ENCODE measurements at regions not wholly inside any gene's neighbourhood (a gene's known extent, or its start where the extent isn't known, plus 50 kb on each side); places are given as distances from the start of the nearest gene placed in this dataset.

DNA sequence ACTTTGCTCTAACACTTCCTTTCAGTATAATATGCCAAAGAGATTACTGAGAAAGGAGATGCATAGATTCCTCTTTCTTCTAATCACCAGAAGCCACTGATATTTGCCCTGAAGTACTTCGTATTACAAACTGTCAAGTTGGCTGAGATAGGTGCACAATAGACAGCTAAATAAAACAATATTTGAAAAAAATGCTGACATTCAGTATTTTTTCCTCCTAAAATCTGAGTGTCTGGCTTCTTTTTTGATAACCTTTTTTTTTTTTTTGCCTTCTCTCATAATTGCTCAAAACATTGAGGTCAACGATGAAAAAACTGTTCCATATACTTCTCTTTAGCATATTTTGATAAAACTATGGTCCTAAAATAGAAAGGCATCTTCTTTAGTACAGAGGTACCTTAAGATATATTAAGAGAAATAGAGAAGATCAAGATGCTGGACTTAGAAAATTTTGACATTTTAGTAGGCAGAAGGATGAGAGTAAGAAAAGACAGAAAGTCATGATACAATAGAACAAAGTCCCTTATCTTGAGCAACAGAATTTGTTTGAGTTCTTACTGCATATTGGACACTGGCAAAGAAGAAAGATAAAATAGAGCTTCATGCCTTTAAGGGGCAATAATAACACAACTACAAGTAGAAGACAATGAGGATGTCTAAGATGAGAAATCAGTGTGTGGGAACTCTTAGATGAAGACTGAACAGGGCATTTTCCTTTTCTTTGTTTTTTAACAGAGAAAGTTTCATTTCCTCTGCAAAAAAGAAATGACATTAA is 220.7 kb downstream of the PTH2R start:
- DNase-seq (ENCODE audit: low spot score) (no peak), ATAC-seq (no peak)
- no peaks in the 10 kb centered on the region for H3K36me3 Mint-ChIP-seq
- H3K27me3 Mint-ChIP-seq: no peaks in the 10 kb centered on the region
- H3K9me3 Mint-ChIP-seq: peaks cover 9% of the 10 kb centered on the region
- H3K27ac Mint-ChIP-seq: no peak overlapping the region
- no peaks in the 10 kb centered on the region for H3K4me1 Mint-ChIP-seq (ENCODE audit: low read depth in 2 of 2)
- H3K4me3 Mint-ChIP-seq: no peak overlapping the region

DNA sequence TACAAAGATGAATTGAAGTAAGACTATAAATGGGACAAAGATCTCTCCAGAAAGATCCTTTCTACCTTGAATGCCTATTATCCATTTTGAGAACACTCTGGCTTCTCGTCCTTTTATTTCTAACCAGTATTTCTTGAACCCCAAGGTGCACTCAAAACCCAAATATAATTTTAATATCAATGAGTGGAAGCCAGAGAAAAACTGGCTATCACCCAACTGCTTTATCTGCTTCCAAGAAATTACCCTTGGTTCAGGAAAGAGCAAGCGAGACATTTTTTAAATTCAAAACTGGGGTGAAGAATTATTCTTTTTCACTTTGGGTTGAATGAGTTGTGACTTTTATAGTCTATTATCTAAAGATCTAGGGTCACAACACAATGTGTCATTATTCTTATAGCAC is 221.3 kb downstream of the PTH2R start:
- H3K36me3 Mint-ChIP-seq: no peaks in the 10 kb centered on the region
- no peak overlapping the region for H3K27ac Mint-ChIP-seq
- DNase-seq (ENCODE audit: low spot score): no peak
- no peak for ATAC-seq
- no peaks in the 10 kb centered on the region for H3K27me3 Mint-ChIP-seq
- H3K9me3 Mint-ChIP-seq: peaks cover 9% of the 10 kb centered on the region
- no peak overlapping the region for H3K4me3 Mint-ChIP-seq
- no peaks in the 10 kb centered on the region for H3K4me1 Mint-ChIP-seq (ENCODE audit: low read depth in 2 of 2)

DNA sequence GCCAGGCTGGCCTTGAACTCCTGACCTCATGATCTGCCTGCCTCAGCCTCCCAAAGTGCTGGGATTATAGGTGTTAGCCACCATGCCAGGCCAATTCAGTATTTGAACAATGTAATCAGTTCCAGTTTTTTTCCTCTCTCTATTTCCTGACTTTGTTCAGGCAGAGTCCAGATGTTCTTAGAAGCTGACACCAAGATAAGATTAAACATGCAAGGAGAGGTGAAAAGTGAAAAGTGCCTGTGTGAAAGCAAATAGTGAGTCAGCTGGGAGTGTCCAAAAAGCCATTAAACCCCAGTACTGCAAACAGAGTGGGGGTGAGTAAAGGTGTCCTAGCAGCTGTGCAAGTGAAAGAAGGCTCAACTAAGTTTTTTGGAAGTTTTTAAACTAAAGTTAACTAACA is 231.5 kb downstream of the PTH2R start:
- Mint-ChIP-seq H3K27ac (no peak overlapping the region), H3K4me3 (no peak overlapping the region), H3K9me3 (peaks cover 17% of the 10 kb centered on the region), H3K4me1 (ENCODE audit: low read depth in 2 of 2) (no peaks in the 10 kb centered on the region), H3K36me3 (no peaks in the 10 kb centered on the region), H3K27me3 (no peaks in the 10 kb centered on the region)
- ATAC-seq (no peak), DNase-seq (ENCODE audit: low spot score) (no peak)

DNA sequence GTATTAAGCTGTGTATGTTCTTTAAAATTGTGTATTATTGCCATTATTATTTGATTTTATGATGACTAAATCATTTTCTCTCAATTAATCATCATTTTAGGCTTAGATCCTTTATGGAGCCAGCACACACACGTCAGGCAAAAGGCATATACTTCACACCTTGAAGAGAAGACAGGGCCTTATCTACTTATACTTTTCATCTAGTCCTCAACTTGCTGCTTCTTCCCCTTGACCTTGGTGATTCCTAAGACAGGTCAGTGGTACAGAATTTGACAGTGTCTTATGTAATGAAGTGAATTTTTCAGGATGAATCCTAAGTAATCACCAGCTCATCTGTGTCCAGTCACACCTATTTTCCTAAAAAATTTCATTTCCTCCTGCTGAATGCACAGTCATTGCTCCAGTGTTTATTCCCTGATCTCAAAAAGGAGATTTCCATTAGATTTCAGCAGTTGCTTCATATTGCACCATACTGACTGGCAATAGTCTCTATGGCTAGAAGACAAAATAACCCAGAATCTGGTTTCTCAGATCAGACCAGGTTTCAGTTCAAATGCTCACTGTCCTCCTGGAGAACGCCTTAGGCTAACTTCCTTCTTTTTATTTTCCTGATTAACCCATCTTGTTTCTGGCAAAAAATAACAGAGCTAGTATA is 235.7 kb downstream of the PTH2R start:
- DNase-seq (ENCODE audit: low spot score): no peak
- H3K9me3 Mint-ChIP-seq: peaks cover 12% of the 10 kb centered on the region
- no peak overlapping the region for H3K27ac Mint-ChIP-seq
- no peak overlapping the region for H3K4me3 Mint-ChIP-seq
- H3K36me3 Mint-ChIP-seq: no peaks in the 10 kb centered on the region
- H3K27me3 Mint-ChIP-seq: no peaks in the 10 kb centered on the region
- H3K4me1 Mint-ChIP-seq (ENCODE audit: low read depth in 2 of 2): no peaks in the 10 kb centered on the region
- ATAC-seq: no peak

DNA sequence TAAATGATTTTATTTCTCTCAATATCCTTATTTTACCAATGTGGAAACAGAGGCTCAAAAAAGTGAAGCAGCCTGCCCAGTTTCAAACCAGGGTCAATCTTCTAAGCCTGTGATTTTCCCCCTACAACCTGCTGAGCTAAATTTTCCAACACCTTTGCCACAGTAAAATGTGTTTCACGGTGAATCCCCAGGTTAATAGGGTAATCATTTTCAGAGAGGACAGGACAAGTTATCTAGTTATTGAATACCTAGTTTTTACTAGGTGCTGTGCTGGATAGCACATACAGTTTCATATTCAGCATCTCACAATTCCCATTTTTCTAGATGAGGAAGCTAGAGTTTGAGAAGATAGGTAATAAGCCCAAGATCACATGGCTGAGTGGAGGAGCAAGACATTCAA is 236.6 kb downstream of the PTH2R start:
- DNase-seq (ENCODE audit: low spot score) (no peak), ATAC-seq (no peak)
- no peaks in the 10 kb centered on the region for H3K4me1 Mint-ChIP-seq (ENCODE audit: low read depth in 2 of 2)
- peaks cover 10% of the 10 kb centered on the region for H3K9me3 Mint-ChIP-seq
- H3K4me3 Mint-ChIP-seq: no peak overlapping the region
- H3K27ac Mint-ChIP-seq: no peak overlapping the region
- H3K36me3 Mint-ChIP-seq: no peaks in the 10 kb centered on the region
- no peaks in the 10 kb centered on the region for H3K27me3 Mint-ChIP-seq

DNA sequence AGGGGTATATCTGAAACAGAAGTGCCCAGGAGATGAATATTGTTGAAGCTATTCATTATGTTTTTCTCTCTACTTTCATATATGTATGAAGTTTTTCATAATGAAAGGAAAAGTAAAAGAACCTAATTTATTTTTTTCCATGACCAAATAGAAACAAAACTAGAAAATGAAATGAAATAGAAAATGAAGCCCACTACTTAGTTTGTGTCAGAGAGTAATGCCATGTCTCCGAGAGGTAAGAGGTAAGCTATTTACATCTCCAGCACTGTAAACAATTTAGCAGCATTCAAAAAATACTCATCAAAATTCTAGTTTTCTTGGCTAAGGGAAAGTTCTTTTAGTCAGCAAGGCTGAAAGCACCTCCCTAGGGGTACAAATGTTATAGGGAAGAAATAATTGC is 238.6 kb downstream of the PTH2R start:
- Mint-ChIP-seq H3K36me3 (no peaks in the 10 kb centered on the region), H3K9me3 (peaks cover 14% of the 10 kb centered on the region), H3K27ac (no peak overlapping the region), H3K27me3 (no peaks in the 10 kb centered on the region), H3K4me3 (no peak overlapping the region), H3K4me1 (ENCODE audit: low read depth in 2 of 2) (no peaks in the 10 kb centered on the region)
- DNase-seq (ENCODE audit: low spot score) (no peak), ATAC-seq (no peak)

DNA sequence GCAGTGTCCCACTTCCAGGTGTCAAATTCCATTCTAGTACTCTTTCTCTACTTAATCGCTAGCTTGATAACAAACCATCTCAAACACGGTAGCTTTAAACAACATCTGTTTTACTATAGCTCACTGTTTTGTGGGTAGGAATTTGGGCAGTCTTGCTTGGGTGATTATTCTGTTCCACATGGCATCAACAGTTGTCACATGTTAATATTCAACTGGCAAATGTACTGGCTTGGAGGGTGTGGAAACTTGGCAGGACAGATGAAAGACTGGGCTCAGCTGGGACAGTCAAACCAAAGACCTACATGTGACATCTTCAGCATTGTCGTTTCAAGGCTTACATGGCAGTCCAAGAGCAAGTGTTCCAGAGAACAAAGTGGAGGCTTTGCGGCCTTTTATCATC is 241.8 kb downstream of the PTH2R start:
- H3K9me3 Mint-ChIP-seq: peaks cover 16% of the 10 kb centered on the region
- H3K27ac Mint-ChIP-seq: no peak overlapping the region
- DNase-seq (ENCODE audit: low spot score) (no peak), ATAC-seq (no peak)
- H3K4me3 Mint-ChIP-seq: no peak overlapping the region
- H3K36me3 Mint-ChIP-seq: no peaks in the 10 kb centered on the region
- no peaks in the 10 kb centered on the region for H3K27me3 Mint-ChIP-seq
- no peaks in the 10 kb centered on the region for H3K4me1 Mint-ChIP-seq (ENCODE audit: low read depth in 2 of 2)

DNA sequence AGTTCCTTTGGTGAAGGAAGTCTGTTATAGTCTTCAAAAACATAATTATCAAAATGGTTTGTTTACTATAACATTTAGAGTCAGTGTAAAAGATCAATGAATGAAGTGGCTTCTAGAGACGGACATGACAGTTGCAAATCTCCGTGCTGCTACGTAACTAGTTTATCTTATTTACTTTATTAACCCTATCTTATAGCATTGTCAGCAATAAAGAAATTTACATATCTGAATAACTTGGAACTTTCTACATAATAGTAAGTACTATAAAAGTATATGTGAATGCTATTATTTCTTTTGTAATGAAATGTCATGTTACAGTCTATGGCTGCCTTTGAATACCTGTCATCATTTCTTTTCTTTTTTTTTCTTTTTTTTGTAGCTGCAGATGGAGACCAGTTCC is 246.8 kb downstream of the PTH2R start:
- Mint-ChIP-seq H3K27ac (no peak overlapping the region), H3K4me3 (no peak overlapping the region), H3K9me3 (peaks cover 16% of the 10 kb centered on the region), H3K36me3 (no peaks in the 10 kb centered on the region), H3K27me3 (no peaks in the 10 kb centered on the region), H3K4me1 (ENCODE audit: low read depth in 2 of 2) (no peaks in the 10 kb centered on the region)
- DNase-seq (ENCODE audit: low spot score): no peak
- ATAC-seq: no peak

DNA sequence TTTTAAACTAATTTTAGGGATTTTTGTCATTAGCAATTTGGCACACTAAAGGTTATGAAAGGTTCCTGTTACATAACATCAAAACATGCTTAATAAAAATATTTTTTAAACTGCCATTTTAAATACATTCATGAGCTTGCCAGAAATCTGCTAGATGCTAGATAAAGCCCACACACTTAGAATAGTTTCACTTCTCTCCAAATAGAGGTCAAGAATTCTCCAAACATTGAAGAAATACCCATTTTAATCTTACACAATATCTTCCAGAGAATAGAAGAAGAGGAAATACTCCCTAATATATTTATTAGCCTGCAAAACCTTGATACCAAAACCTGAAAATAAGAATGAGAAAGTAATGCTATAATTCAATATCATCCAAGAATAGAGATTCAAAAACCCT is 247.5 kb downstream of the PTH2R start:
- ATAC-seq: no peak
- H3K27me3 Mint-ChIP-seq: no peaks in the 10 kb centered on the region
- no peak for DNase-seq (ENCODE audit: low spot score)
- H3K9me3 Mint-ChIP-seq: peaks cover 16% of the 10 kb centered on the region
- H3K4me3 Mint-ChIP-seq: no peak overlapping the region
- H3K36me3 Mint-ChIP-seq: no peaks in the 10 kb centered on the region
- H3K4me1 Mint-ChIP-seq (ENCODE audit: low read depth in 2 of 2): no peaks in the 10 kb centered on the region
- H3K27ac Mint-ChIP-seq: no peak overlapping the region

DNA sequence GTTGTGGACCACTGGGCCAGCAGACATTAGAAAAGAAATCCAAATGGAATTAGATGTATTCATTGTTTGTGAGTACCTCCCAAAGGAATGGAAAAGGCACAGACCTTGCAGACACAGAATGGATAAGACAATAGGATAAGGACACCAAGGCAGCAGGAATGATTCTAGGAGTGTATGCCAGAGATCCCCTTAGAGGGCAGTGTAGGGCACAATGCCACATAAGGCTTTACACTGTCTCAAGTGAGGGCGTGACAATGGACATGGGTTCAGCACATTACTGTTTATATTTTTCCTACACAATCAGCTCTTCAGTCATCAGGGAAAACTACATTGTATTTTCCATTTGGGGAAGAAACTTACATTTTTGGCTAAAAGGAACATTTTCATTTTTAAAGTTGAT is 250.9 kb downstream of the PTH2R start:
- no peaks in the 10 kb centered on the region for H3K36me3 Mint-ChIP-seq
- no peak overlapping the region for H3K4me3 Mint-ChIP-seq
- no peaks in the 10 kb centered on the region for H3K27me3 Mint-ChIP-seq
- H3K27ac Mint-ChIP-seq: no peak overlapping the region
- no peak for ATAC-seq
- H3K4me1 Mint-ChIP-seq (ENCODE audit: low read depth in 2 of 2): no peaks in the 10 kb centered on the region
- peaks cover 18% of the 10 kb centered on the region for H3K9me3 Mint-ChIP-seq
- no peak for DNase-seq (ENCODE audit: low spot score)

DNA sequence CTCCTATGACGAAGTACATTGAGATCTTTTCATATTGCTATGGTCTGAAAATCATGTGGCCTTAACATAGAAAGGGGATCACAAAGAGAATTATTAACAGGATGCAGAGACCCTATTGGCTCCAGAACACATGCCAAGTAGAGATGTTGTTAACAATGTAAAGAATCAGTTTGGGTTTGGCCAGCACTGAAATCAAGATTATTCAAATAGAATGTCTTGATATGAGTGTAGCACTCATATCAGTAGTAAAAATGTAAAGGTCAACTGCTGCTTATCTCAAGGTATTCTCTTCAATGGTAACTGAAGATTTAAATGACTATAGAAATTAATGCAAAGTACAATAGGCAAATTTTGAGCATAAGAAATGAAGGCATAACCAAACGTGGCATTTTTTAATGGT is 262.8 kb downstream of the PTH2R start:
- no peak for DNase-seq (ENCODE audit: low spot score)
- Mint-ChIP-seq H3K9me3 (peaks cover 8% of the 10 kb centered on the region), H3K4me3 (no peak overlapping the region), H3K36me3 (no peaks in the 10 kb centered on the region), H3K27ac (no peak overlapping the region), H3K27me3 (no peaks in the 10 kb centered on the region), H3K4me1 (ENCODE audit: low read depth in 2 of 2) (no peaks in the 10 kb centered on the region)
- no peak for ATAC-seq

DNA sequence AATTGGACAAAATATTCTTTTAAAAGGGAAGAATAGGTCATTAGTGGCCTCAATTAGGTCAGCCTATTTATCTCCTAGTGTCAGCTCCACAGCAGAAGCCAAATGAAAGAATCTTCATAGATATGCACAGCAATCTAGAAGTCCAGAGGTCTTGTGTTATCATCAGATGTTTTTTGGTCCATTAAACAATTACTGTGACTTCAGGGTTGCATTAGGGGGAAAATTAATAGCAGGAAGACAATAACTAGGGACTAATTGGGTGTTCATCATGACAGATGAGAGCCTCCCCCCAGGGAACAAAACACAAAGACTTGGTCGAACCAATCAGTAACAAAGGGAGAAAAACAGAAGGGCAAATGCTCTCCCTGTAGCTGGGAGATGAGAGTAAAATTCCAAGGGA is 264.7 kb downstream of the PTH2R start:
- Mint-ChIP-seq H3K36me3 (no peaks in the 10 kb centered on the region), H3K9me3 (peaks cover 9% of the 10 kb centered on the region), H3K4me1 (ENCODE audit: low read depth in 2 of 2) (no peaks in the 10 kb centered on the region)

DNA sequence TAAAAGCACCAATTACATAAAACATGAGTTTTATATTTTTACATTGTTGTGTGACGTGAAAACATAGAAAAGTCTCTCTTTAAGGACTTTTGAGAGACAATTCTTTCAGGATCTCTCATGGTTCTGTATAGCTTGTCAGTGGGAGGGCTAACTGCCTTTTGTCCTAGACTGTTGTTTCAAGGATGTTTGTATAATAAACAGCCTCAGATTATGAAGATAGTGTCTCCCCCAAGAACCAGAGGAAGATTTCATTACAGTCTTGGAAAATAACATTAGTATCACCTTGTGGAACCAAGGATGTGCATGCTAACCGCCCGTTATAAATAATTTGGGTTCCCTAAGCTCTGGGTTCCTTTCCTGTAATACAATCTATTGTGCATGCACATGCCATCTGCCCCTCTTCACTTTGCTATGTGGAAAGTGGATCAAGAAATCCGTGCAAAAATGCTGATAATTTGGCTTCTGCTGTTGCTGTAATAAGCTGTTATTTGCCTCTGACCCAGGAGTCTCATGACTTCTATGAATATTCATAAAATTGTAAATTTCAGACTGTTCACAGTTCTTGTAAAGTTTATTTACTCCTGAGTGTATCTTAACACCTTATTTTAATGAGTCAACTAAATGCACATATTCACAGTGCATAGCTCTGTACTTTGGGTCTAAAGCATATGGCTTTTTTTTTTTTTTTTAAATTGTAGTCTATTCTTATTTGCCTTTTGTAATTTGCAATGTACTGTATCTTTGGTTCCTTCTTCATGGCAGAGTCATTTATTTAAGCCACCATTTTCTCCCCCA is 265.5 kb downstream of the PTH2R start:
- ATAC-seq: no peak
- DNase-seq (ENCODE audit: low spot score): no peak
- Mint-ChIP-seq H3K27ac (no peak overlapping the region), H3K9me3 (peaks cover 15% of the 10 kb centered on the region), H3K4me3 (no peak overlapping the region), H3K27me3 (no peaks in the 10 kb centered on the region), H3K36me3 (no peaks in the 10 kb centered on the region), H3K4me1 (ENCODE audit: low read depth in 2 of 2) (no peaks in the 10 kb centered on the region)

More for the DNA sequence above, 264.7 kb downstream of the PTH2R start:
- Mint-ChIP-seq H3K27ac (no peak overlapping the region), H3K27me3 (no peaks in the 10 kb centered on the region), H3K4me3 (no peak overlapping the region)
- DNase-seq (ENCODE audit: low spot score) (no peak), ATAC-seq (no peak)

DNA sequence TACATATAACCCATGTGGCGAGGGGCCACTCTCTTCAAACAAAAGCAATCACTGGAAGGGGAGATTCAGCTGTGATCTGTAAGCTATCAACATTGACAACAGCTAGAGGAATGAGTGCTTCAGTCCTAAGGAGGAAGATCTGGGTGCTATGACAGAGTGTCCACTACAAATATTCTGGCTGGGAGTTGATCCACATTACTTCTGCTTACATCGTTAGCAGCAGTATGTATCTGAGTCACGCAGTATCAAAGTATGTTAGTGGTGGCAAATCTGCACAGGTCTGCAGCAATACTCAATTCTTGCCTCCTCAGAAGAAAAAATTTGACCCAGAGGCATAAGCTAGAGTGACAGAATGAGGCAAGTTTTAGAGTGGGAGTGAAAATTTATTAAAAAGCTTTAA is 267.0 kb downstream of the PTH2R start:
- Mint-ChIP-seq H3K27me3 (no peaks in the 10 kb centered on the region), H3K36me3 (no peaks in the 10 kb centered on the region), H3K27ac (no peak overlapping the region), H3K4me1 (ENCODE audit: low read depth in 2 of 2) (no peaks in the 10 kb centered on the region), H3K9me3 (peaks cover 16% of the 10 kb centered on the region), H3K4me3 (no peak overlapping the region)
- ATAC-seq: no peak
- DNase-seq (ENCODE audit: low spot score): no peak
